ENCODE measurements at regions not wholly inside any gene's neighbourhood (a gene's known extent, or its start where the extent isn't known, plus 50 kb on each side); places are given as distances from the start of the nearest gene placed in this dataset.

DNA sequence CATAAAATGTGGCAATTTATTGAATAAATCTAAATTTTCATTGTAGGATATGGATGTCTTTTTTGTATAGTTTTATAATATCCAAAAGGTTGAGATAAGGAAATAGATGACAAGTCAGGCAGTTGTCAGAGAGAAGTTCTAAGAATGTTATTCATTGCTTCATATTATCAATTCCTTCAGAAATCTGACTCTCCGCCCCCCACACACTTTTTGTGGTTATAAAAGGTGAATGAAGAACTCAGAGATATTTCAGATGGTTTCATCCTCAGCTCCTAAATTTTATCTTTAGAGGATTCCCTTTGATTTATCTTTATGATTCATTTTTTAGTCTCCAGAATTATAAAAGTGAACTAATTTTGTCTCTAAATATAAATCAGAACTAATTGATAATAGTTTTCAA is 136.1 kb upstream of the NOX3 start:
- H3K4me1 ChIP-seq (ENCODE audit: low read length): no peaks in the 10 kb centered on the region
- H3K36me3 ChIP-seq (replicated peaks; ENCODE audit: insufficient read depth, low read length): no peaks in the 10 kb centered on the region
- no peaks in the 10 kb centered on the region for H3F3A ChIP-seq (ENCODE audit: insufficient read depth, low read length)
- H3K79me2 ChIP-seq (ENCODE audit: low read length): no peaks in the 10 kb centered on the region
- H3K4me3 ChIP-seq (ENCODE audit: low read length): no peak overlapping the region
- H3K9me2 ChIP-seq (replicated peaks; ENCODE audit: insufficient read depth, low read length): no peaks in the 10 kb centered on the region
- no peak overlapping the region for H3K9ac ChIP-seq (ENCODE audit: low read length)
- H2AFZ ChIP-seq (ENCODE audit: low read length): no peak overlapping the region
- H4K20me1 ChIP-seq (ENCODE audit: insufficient read depth, low read length): no peaks in the 10 kb centered on the region
- no peaks in the 10 kb centered on the region for H3K9me3 ChIP-seq (replicated peaks; ENCODE audit: insufficient read depth, low read length)
- TF ChIP-seq, protein P1, sequence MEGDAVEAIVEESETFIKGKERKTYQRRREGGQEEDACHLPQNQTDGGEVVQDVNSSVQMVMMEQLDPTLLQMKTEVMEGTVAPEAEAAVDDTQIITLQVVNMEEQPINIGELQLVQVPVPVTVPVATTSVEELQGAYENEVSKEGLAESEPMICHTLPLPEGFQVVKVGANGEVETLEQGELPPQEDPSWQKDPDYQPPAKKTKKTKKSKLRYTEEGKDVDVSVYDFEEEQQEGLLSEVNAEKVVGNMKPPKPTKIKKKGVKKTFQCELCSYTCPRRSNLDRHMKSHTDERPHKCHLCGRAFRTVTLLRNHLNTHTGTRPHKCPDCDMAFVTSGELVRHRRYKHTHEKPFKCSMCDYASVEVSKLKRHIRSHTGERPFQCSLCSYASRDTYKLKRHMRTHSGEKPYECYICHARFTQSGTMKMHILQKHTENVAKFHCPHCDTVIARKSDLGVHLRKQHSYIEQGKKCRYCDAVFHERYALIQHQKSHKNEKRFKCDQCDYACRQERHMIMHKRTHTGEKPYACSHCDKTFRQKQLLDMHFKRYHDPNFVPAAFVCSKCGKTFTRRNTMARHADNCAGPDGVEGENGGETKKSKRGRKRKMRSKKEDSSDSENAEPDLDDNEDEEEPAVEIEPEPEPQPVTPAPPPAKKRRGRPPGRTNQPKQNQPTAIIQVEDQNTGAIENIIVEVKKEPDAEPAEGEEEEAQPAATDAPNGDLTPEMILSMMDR (IDR thresholded peaks at IDR 0.05; ENCODE audit: low read length): no peak
- no peak for TF ChIP-seq EZH2 (optimal IDR thresholded peaks at IDR 0.05; ENCODE audit: low read depth, low read length)
- TF ChIP-seq EZH2phosphoT487 (IDR thresholded peaks at IDR 0.05; ENCODE audit: low read length): no peak
- H3K27me3 ChIP-seq (replicated peaks; ENCODE audit: insufficient read depth, low read length): no peaks in the 10 kb centered on the region
- no peak overlapping the region for H3K27ac ChIP-seq (ENCODE audit: low read length)
- DNase-seq: no peak
- no peak overlapping the region for H3K4me2 ChIP-seq (ENCODE audit: low read depth, low read length)

DNA sequence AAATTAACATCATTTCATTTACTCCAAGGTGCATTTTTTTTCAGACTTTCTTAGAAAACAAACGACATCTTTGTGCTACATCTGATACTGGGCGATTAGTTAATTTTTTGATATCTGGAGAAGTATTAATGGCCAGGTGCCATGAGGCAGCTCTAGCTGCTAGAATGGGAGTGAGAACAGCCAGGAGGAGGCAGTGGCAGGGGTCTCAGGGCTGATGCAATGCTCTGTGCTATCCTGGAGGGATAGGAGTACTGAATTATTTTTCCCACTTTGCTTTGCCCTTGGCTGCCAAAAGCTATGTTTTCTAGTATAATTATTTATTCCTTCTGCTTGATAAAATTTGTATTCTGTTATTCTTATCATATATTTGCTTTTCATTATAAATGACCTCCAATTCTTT is 133.6 kb upstream of the NOX3 start:
- Histone ChIP-seq H3K9ac (ENCODE audit: low read length) (no peak overlapping the region), H3K4me1 (ENCODE audit: low read length) (no peaks in the 10 kb centered on the region), H3K4me3 (ENCODE audit: low read length) (no peak overlapping the region), H4K20me1 (ENCODE audit: insufficient read depth, low read length) (no peaks in the 10 kb centered on the region), H3K36me3 (replicated peaks; ENCODE audit: insufficient read depth, low read length) (no peaks in the 10 kb centered on the region), H3K9me3 (replicated peaks; ENCODE audit: insufficient read depth, low read length) (no peaks in the 10 kb centered on the region), H3K27me3 (replicated peaks; ENCODE audit: insufficient read depth, low read length) (no peaks in the 10 kb centered on the region), H3K79me2 (ENCODE audit: low read length) (no peaks in the 10 kb centered on the region), H3F3A (ENCODE audit: insufficient read depth, low read length) (no peaks in the 10 kb centered on the region), H3K9me2 (replicated peaks; ENCODE audit: insufficient read depth, low read length) (no peaks in the 10 kb centered on the region), H3K27ac (ENCODE audit: low read length) (no peak overlapping the region), H2AFZ (ENCODE audit: low read length) (no peak overlapping the region), H3K4me2 (ENCODE audit: low read depth, low read length) (no peak overlapping the region)
- TF ChIP-seq EZH2 (optimal IDR thresholded peaks at IDR 0.05; ENCODE audit: low read depth, low read length): no peak
- no peak for DNase-seq

DNA sequence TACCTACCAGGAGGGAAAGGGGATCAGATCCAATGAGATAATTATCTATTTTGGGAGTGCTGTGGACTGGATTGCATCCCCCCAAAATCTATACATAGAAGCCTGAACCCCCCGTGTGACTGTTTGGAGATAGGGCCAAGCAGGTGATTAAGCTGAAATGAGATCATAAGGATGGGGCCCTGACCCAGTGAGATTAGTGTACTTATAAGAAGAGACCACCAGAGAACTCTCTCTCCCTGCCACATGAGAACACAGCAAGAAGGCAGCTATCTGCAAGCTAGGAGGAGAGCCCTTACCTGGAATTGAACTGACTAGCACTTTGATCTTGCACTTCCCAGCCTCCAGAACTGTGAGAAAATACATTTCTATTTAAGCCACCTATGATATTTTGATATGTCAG is 132.2 kb upstream of the NOX3 start:
- no peak for TF ChIP-seq EZH2phosphoT487 (IDR thresholded peaks at IDR 0.05; ENCODE audit: low read length)
- TF ChIP-seq, protein P1 (IDR thresholded peaks at IDR 0.05; ENCODE audit: low read length): no peak
- TF ChIP-seq EZH2 (optimal IDR thresholded peaks at IDR 0.05; ENCODE audit: low read depth, low read length): no peak
- no peaks in the 10 kb centered on the region for H3F3A ChIP-seq (ENCODE audit: insufficient read depth, low read length)
- H3K27me3 ChIP-seq (replicated peaks; ENCODE audit: insufficient read depth, low read length): no peaks in the 10 kb centered on the region
- no peak overlapping the region for H2AFZ ChIP-seq (ENCODE audit: low read length)
- H3K4me2 ChIP-seq (ENCODE audit: low read depth, low read length): no peak overlapping the region
- H3K4me1 ChIP-seq (ENCODE audit: low read length): no peaks in the 10 kb centered on the region
- no peaks in the 10 kb centered on the region for H3K36me3 ChIP-seq (replicated peaks; ENCODE audit: insufficient read depth, low read length)
- no peak overlapping the region for H3K4me3 ChIP-seq (ENCODE audit: low read length)
- no peaks in the 10 kb centered on the region for H4K20me1 ChIP-seq (ENCODE audit: insufficient read depth, low read length)
- no peaks in the 10 kb centered on the region for H3K79me2 ChIP-seq (ENCODE audit: low read length)
- no peak overlapping the region for H3K27ac ChIP-seq (ENCODE audit: low read length)
- no peak for DNase-seq
- H3K9ac ChIP-seq (ENCODE audit: low read length): no peak overlapping the region
- no peaks in the 10 kb centered on the region for H3K9me3 ChIP-seq (replicated peaks; ENCODE audit: insufficient read depth, low read length)
- H3K9me2 ChIP-seq (replicated peaks; ENCODE audit: insufficient read depth, low read length): no peaks in the 10 kb centered on the region

DNA sequence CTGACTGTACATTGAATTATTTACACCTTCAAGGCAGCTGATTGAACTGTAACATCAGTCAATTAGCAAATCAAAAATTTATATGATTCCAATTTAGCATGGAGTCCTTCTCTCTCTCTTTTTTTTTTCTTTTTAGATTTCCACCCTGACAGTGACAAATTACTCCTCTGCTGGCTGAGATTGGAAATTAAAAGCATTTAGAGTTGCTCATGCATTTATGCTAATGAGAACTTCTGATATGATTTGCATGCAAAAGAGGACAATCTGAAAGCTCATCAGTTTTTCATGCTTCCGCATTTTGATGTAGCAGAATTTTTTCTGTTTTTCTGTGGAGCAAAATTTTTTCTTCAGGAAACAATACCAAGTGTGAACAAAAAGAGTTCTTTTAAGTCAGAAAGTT is 130.5 kb upstream of the NOX3 start:
- no peak overlapping the region for H3K4me3 ChIP-seq (ENCODE audit: low read length)
- DNase-seq: no peak
- no peaks in the 10 kb centered on the region for H3K4me1 ChIP-seq (ENCODE audit: low read length)
- H3K27ac ChIP-seq (ENCODE audit: low read length): no peak overlapping the region
- no peaks in the 10 kb centered on the region for H4K20me1 ChIP-seq (ENCODE audit: insufficient read depth, low read length)
- H3K4me2 ChIP-seq (ENCODE audit: low read depth, low read length): no peak overlapping the region
- no peak overlapping the region for H3K9ac ChIP-seq (ENCODE audit: low read length)
- H3K9me3 ChIP-seq (replicated peaks; ENCODE audit: insufficient read depth, low read length): no peaks in the 10 kb centered on the region
- H3K79me2 ChIP-seq (ENCODE audit: low read length): no peaks in the 10 kb centered on the region
- no peak for TF ChIP-seq EZH2phosphoT487 (IDR thresholded peaks at IDR 0.05; ENCODE audit: low read length)
- no peak for TF ChIP-seq EZH2 (optimal IDR thresholded peaks at IDR 0.05; ENCODE audit: low read depth, low read length)
- TF ChIP-seq, protein P1 (IDR thresholded peaks at IDR 0.05; ENCODE audit: low read length): no peak
- no peaks in the 10 kb centered on the region for H3K9me2 ChIP-seq (replicated peaks; ENCODE audit: insufficient read depth, low read length)
- H2AFZ ChIP-seq (ENCODE audit: low read length): no peak overlapping the region
- no peaks in the 10 kb centered on the region for H3K36me3 ChIP-seq (replicated peaks; ENCODE audit: insufficient read depth, low read length)
- H3K27me3 ChIP-seq (replicated peaks; ENCODE audit: insufficient read depth, low read length): no peaks in the 10 kb centered on the region
- H3F3A ChIP-seq (ENCODE audit: insufficient read depth, low read length): no peaks in the 10 kb centered on the region
